ENCODE measurements at regions not wholly inside any gene's neighbourhood (a gene's known extent, or its start where the extent isn't known, plus 50 kb on each side); places are given as distances from the start of the nearest gene placed in this dataset.
"Not testable (repeated sequence)": the region's sequence is repeated elsewhere in the genome, so short reads cannot be mapped to it uniquely, and the experiment has no call there.

DNA sequence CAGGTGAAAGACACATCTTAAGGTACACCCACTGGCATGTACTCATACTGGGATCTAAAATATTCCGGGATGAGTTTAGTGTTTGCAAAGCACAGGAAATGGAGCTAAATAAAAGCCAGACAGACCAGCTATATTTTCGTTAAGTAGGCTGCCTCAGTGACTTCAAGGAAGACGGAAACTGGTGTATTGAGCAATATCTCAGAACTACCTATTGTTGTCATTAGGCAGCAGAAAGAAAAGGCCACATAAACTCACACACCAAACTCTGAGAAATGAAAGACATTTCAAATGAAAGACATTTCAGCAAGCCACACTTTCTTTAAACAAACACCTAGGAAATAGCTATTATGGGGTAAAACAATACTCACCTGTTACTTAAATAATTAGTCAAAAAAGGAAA, 761.7 kb upstream of the SEMA6D start:
- no peak for DNase-seq (ENCODE audit: low spot score)

DNA sequence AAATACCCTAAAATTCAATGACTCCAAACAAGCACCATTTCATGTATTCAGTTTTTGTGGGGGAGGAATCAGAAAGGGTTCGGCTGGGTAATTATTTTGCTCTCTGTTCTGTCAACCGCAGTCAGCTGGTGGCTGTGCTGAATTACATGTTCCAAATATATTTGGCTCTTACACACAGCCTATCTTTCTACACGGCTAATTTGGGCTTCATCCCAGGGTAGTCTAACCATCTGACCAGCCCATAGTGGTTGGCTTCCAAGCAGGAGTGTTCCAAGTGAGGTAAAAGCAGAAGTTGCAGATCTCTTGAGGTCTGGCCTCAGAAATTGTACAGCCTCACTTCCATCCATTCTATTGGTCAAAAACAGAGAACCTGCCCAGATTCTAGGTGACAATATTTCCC, 760.8 kb upstream of the SEMA6D start:
- DNase-seq (ENCODE audit: low spot score): no peak

DNA sequence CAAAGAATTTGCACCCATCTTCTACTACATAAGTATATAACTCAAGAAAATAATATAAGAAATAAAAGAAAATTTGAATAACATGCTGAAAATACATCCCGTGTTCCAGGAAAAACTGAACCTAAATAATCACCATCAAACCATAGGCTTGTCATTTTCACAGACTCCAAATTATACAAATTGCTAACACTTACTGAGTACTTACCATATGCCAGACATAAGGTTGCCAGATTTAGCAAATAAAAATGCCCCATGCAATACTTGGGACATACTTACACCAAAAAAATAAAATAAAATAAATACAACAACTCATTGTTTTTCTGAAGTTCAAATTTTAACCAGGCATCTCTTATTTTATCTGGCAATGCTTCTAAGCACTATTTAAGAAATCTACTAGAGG, 760.4 kb upstream of the SEMA6D start:
- no peak for DNase-seq (ENCODE audit: low spot score)

DNA sequence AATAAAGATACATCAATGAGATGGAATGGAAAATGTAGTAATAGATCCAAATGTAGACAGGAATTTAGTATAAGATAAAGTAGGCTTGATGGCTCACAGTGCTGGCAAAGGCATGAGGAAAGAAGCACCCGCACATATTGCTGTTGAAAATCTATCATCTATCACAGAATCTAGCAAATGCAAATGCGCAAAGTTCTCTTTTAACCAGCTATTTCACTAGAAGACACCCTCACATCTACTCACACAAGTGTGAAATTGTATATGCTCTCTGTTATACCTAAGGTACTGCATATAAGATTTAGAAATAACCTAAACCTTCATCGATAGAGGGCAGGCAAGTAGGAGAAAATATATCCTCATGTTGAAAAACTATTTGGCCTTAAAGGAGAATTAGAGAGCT, 756.7 kb upstream of the SEMA6D start:
- DNase-seq (ENCODE audit: low spot score): no peak

DNA sequence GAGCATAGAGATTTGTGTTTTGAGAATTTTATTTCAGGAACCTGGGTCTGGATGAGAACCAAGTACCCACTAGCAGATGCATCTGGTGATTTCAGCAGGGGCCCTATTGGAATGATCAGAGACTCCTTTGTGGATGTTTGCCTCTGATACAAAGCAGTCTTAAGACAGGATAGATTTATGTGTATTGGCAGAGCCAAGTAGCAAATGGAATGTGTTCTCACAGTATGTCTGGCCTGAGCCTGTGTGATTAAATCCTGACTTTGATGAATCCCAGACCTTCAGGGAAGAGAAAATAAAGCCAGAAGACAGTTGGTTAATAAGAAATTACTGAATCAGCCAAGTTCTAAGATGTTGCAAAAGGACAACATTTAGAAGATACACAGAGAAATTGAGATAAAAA, 755.5 kb upstream of the SEMA6D start:
- no peak for DNase-seq (ENCODE audit: low spot score)

DNA sequence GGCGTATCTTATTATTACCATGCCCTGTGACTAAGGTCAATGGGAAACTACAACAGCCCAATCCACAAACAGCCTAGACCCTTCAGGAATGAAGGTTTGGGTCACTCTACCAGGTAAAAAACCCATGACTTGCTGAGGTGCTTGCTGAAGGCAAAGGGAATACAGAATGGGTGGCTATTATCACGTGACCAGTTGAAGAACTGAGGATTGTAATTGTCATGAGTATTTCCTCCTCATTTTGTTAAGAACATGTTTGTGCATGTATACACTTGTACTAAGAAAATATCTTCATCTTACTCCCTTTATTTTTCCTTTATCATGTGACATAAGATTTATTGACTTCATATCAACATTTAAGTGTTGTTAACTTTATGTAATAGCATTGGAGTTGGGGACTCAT, 729.2 kb upstream of the SEMA6D start:
- not testable (repeated sequence) for DNase-seq (ENCODE audit: low spot score)

DNA sequence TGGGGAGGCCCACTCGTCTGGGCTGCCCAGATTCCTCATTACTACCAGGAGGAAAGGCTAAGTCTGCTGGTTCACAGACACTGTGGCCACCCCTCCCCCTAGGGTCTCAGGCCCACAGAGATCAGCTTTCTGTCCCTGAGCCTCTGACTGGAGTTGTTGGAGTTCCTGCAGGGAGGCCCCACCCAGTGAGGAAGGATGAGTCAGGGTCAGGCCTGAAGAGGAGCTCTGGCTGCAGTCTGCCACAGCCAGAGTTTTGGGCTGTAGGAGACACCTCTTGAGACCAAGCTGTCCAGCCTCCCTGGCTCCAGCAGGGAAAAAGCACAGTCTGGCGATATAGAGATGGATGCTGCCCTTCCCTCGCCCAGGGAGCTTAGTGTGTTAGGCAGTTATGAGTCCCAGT, 720.9 kb upstream of the SEMA6D start:
- no peak for DNase-seq (ENCODE audit: low spot score)

DNA sequence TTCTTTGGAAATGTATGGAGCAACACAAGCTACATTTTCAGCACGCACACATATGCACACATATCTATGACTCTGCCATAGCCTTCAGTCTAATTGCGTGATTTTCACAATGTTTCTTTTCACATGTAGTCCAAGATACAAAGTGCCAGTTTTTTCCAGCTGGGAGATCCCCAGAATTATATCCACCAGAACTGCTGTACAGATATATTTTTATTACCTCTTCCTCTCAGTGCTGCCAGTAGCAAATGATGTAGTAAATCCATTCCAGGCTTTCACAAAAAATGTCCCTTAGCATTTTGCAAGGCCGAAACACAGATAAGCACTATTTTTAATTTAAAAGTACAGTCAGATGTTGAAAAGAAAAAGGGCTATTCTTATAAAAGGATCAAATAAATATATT, 719.8 kb upstream of the SEMA6D start:
- DNase-seq (ENCODE audit: low spot score): no peak

DNA sequence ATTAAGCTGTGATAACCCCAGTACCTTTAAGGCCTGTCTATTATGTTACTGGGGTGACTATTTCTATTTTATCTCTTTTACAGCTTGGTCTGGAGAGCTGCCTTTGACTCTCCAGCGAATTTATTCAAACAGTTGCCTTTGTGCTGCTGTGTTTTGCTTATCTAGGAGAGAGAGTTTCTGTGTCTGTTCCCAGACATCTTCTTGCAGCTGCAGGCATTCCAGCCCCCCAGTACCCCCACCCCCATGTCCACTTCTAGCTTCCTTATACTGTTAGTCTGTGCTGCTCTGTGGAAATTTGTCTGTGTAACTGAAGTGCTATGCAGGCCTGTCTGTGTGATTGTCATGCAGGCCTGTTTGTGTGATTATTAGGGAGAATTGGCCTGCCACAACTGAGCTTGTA, 713.7 kb upstream of the SEMA6D start:
- no peak for DNase-seq (ENCODE audit: low spot score)

DNA sequence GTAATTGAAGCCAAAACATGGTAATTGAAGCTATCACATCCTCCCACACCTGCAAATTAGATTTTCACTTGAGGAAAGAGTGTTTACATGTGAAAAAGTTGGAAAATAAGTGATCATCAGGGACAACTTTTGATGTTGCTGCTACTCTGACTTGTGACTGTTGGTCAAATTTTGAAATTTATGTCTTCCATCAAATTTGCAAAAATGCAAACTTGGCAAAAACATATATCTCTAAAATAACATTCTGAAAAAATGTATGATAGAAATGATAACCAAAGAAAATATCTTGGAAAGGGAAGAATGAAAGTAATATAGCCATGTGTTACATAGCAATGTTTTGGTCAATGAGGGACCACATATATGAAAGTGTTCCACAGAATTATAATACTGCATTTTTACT, 703.9 kb upstream of the SEMA6D start:
- DNase-seq (ENCODE audit: low spot score): no peak

DNA sequence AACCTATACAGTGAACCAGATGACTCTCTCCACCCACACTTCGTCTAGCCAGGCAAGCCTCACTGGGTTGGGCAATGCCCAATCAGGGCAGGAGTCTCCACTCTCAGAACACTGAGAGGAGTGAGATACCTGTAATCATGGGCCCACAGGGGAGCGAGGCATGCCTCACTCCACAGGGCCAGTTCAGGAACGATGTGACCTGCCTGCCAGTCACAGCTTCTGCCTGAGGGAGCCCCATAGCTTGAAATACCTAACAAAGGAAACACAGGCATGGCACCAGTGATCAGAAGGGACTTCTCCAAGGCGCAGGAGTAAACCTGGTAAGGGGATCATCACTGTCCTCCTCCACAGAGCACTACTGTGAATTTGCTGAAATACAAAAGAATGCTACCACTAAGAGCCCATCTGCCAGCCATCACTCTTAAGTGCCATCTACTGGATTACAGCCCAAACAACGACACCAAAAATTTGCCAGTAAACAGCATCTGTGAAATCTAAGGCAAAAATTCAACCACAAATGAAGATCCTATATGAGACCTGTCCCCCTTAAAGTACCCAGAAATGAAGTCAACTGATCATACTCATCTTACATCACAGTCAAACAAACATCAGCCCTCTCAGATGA, 689.9 kb upstream of the SEMA6D start:
- DNase-seq (ENCODE audit: low spot score): no peak

DNA sequence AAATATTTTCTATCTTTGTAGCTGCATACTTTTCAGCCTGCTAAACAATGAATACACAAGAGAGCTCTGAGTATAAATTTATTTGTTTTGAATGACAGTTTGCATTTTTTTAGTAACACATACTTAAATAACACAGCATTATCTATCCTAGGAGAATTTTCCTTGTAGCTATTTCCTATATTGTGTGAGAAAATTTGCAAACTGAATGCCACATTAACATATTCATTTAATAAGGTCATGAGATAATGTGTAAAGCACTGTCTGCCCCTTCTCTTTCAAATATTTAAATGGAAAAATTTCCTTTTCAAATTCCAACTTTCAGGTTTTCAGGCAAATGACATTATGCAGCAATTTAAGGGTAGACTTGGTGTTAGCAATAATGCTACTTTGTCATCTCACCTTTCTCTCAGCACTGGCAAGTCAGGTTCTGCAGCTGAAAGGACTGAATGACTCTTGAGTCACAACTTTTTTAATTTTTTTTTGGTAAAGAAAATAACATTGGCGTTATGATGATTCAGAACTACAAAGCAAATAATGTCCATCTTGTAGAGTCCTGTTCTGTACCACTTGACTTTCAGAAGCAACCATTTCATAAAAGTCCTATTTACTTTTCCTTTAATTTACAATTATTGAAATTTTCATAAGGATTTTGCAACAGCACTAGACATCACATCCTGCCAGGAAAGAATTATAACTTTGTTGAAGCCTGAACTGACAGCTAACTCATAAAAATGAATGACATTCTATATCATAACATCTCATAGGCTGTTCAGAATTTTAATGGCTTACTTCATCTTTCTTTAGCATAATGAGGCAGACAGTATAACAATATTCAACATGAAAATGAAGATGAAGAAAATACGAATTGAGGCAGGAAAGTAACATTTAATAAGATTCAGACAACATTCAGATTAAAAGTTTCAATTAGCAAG, 681.6 kb upstream of the SEMA6D start:
- DNase-seq (ENCODE audit: low spot score): no peak

DNA sequence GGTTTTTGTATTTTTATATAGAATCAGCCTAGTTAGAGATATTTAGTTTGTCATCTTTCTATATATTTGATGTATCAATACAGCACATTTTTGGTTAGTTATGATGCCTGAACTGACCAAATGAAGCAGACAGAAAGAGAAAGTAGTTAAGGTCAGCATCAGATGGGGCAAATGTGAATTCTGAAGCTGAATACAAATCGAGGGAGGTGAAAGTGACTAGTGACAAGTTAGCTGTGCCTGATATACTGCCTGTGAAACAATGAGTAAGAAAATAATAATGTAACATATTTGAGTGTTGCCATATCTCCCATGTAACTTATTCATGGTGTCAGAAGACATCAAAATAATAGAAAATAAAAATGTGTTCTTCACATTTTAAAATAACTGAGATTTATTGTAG, 680.3 kb upstream of the SEMA6D start:
- no peak for DNase-seq (ENCODE audit: low spot score)

DNA sequence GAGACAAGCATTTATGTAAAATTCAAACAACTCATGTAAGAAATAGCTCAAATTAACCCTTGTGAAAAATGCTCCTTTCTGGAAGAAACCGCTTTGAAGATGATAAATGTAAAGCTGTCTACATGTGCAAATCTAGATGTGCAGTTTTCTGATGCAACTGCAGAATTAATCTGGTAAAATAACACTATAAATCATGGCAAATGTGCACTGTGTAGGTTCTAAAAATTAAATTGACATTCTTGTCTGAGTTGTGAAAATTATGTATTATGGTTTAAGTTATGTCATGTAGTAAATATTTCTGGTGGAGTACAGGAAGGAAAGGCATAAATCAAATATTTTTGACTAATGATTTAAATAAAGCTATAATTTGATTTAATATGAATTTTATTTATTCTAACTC, 678.1 kb upstream of the SEMA6D start:
- no peak for DNase-seq (ENCODE audit: low spot score)

DNA sequence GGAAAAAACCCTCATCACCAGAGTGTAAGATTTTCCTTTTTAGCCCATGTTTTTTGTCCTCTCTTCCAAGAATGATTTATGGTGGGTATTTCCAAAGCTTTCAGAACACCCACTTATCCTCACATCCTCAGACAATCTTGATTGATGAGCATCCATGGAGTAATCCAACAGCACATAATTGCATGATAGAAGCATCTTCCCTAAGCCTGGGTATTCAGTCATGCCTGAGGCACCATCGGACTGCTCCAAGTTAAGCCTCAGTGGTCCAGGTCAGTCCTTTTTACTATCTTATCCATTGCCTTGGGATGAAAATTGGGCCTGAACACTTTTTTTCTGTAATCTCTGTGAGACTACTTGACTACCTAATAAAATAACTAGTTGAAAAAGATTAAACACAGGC, 676.0 kb upstream of the SEMA6D start:
- DNase-seq (ENCODE audit: low spot score): no peak

DNA sequence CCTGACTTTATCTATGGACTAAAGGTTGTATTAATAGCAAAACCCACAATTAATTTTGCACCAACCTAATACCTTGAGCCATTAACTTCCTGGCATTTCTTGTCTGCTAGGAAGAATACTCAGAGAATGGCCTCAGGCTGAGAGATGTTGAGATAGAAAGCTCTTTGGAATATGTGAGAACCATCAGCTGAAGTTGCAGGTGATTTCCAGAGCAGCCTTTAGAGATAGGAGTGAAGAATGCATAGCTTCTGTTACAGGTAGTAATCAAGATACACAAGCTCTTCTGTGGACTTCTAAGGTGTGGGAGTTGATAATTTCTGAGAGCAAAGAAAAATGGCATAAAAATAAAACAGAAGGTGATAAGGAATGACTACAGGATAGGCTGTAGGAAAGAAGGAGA, 669.3 kb upstream of the SEMA6D start:
- DNase-seq (ENCODE audit: low spot score): not testable (repeated sequence)

DNA sequence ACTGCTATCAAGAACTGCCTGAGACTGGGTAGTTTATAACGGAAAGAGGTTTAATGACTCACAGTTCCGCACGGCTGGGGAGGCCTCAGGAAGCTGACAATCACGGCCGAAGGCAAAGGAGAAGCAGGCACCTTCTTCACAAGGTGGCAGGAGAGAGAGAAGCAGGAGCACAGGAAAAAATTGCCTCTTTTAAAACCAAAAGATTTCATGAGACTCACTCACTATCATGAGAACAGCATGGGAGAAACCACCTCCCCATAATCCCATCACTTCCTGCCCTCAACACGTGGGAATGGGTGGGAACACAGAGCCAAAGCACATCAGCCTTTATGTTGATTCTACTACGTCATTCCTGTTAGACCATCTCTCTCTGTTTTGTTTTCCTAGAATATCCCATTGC, 650.9 kb upstream of the SEMA6D start:
- DNase-seq (ENCODE audit: low spot score): no peak

DNA sequence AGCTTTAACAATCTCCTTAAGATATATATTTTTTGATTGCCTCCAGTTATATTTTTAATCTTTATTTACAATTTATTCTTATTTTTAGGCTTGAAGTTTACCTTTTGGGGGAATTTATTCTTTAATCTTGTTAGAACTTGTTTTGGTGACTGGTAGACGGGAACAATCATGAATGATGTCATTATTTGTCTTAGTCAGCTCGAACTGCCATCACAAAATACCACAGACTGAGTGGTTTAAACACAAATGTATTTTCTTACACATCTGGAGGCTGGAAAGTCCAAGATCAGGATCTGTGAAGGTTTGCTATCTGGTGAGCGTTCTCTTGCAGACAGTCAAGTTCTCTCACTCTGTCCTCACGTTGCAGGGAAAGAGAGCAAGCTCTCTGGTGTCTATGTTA, 639.5 kb upstream of the SEMA6D start:
- not testable (repeated sequence) for DNase-seq (ENCODE audit: low spot score)

DNA sequence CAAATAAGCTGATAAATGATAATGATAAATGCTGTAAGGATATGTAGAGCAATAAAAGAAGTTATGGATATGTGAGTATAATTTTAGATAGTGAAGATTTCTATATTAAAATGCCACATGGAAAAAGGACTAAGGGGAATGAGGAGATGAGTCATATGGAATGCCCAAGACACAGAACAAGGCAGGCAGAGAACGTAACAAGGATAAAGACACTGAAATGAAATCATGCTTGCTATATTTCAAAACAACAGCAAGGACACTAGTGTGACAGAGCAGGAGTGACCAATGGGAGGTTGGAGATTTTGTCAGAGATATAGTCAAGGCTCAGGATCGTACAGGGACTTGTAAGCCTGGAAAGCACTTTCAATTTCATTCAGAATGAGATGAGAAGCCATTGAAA, 621.5 kb upstream of the SEMA6D start:
- DNase-seq (ENCODE audit: low spot score): no peak

DNA sequence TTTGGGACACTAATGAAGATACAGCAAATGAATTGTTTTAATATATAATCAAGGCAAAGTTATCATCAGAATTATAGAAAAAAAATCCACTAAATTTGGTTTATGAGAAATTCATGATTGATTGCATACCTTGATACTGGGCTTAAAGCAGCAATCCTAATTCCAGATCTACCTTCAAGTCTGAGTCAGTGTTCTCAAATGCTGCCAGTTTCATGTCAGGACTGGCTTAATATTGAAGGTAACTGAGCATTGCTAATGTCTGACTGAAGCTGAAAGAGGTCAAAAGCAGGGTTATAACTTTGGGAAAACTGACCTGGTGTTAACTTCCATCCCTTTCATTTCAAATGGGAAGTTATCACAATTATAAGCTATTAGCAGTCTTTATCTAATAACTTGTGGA, 618.8 kb upstream of the SEMA6D start:
- not testable (repeated sequence) for DNase-seq (ENCODE audit: low spot score)

DNA sequence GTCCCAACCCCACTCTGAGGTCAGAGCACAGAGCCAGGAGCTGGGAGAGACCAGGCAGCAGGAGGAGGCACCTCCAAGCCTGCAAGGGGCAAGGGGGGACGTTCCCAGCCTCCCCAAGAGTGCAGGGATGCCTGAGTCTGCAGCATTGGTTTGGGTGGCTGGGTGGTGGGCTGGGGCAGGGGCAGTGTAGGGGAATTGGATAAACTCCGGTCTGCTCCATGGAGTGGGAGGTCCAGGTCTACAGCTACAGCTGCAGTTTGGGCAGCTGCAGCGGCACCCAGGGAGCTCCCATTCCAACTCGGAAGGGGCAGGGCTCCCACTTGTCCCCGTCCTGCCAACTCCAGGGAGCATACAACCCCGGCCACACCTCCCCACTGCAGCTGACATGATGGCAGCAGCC, 617.5 kb upstream of the SEMA6D start:
- DNase-seq (ENCODE audit: low spot score): not testable (repeated sequence)

DNA sequence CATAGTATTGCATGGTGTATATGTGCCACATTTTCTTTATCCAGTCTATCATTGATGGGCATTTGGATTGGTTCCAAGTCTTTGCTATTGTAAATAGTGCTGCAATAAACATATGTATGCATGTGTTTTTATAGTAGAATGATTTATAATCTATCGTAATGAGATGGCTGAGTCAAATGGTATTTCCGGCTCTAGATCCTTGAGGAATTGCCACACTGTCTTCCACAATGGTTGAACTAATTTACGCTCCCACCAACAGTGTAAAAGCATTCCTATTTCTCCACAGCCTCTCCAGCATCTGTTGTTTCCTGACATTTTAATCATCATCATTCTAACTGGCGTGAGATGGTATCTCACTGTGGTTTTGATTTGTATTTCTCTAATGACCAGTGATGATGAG, 608.5 kb upstream of the SEMA6D start:
- not testable (repeated sequence) for DNase-seq (ENCODE audit: low spot score)

DNA sequence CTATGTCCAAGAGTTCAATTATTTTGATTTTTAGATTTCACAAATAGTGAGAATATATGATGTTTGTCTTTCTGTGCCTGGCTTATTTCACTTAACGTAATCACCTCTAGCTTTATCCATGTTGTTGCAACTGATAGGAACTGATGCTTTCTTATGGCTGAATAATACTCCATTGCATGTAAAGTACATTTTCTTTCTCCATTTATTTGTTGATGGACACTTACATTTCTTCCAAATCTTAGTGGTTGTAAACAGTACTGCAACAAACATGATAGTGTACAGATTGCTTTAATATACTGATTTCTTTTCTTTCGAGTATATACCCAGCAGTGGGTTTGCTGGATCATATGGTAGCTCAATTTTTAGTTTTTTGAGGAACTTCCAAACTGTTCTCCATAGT, 600.6 kb upstream of the SEMA6D start:
- no peak for DNase-seq (ENCODE audit: low spot score)

DNA sequence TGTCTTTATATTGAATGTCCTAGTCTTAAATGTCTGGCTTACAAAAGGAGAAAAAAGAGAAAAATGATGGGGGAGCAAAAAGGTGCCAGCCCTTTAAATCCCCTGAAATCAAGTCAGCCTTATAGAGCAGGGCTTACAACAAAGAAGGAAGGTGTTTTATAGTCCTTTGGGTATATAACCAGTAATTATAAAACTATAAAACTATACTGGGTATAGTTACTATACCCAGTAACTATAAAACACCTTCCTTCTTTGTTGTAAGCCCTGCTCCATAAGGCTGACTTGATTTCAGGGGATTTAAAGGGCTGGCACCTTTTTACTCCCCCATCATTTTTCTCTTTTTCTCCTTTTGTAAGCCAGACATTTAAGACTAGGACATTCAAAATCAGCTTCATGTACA, 598.0 kb upstream of the SEMA6D start:
- no peak for DNase-seq (ENCODE audit: low spot score)

All from AG08396 (cell line).